ENCODE measurements at regions not wholly inside any gene's neighbourhood (a gene's known extent, or its start where the extent isn't known, plus 50 kb on each side); places are given as distances from the start of the nearest gene placed in this dataset.

DNA sequence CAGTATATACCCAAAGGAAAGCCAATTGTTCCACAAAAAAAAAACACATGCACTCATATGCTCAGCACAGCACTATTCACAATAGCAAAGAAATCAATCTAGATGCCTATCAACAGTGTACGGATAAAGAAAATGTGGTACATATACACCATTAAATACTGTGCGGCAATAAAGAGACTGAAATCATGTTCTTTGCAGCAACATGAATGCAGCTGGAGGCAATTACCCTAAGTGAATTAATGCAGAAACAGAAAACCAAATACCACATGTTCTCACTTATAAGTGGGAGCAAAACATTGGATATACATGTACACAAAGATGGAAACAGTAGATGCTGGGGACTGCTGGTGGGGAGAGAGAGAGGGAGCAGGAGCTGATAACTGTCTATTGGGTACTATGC lies 124.2 kb upstream of the AADACL2 start:
- H3K14ac ChIP-seq (ENCODE audit: insufficient read length) = no peak overlapping the region

More for the DNA sequence above, 124.2 kb upstream of the AADACL2 start:
- Histone ChIP-seq H3K9ac (replicated peaks in 1 of 4; ENCODE audit: extremely low read depth in 1 of 4, low read depth in 3 of 4, low read length in 3 of 4) (no peak overlapping the region), H2BK5ac (ENCODE audit: low read depth, low read length) (no peak overlapping the region), H3K27ac (ENCODE audit: low read depth, low read length) (no peak overlapping the region), H3K4me1 (replicated peaks in 1 of 4; ENCODE audit: control insufficient read depth in 3 of 4, insufficient read depth in 4 of 4, low read length in 3 of 4) (no peaks in the 10 kb centered on the region), H4K5ac (ENCODE audit: insufficient read length, low read depth, low read length) (no peak overlapping the region), H3K4me3 (ENCODE audit: extremely low read depth in 1 of 4, insufficient read depth in 2 of 4, low read depth in 3 of 4, low read length in 4 of 4) (no peak overlapping the region), H3K18ac (ENCODE audit: extremely low read depth, low read length) (no peak overlapping the region), H4K91ac (replicated peaks; ENCODE audit: insufficient read length, low read length) (no peak overlapping the region), H2AK5ac (ENCODE audit: low read depth, low read length) (no peak overlapping the region), H2BK15ac (ENCODE audit: low read length) (no peak overlapping the region), H3K4me2 (ENCODE audit: insufficient read depth in 1 of 2, low read depth in 2 of 2, low read length in 2 of 2) (no peak overlapping the region), H2AFZ (ENCODE audit: low read length) (no peak overlapping the region), H3K36me3 (ENCODE audit: control insufficient read depth in 2 of 4, insufficient read depth in 4 of 4, low read length in 3 of 4) (no peaks in the 10 kb centered on the region), H2BK120ac (replicated peaks; ENCODE audit: low read depth, low read length) (no peak overlapping the region), H3K27me3 (replicated peaks in 1 of 4; ENCODE audit: control insufficient read depth in 3 of 4, extremely low read depth in 1 of 4, insufficient read depth in 3 of 4, low read length in 3 of 4) (no peaks in the 10 kb centered on the region), H2BK12ac (ENCODE audit: low read depth, low read length) (no peak overlapping the region), H3K9me3 (ENCODE audit: insufficient read depth in 2 of 2, low read depth in 1 of 2, low read length in 1 of 2) (no peaks in the 10 kb centered on the region), H3K4ac (replicated peaks; ENCODE audit: insufficient read length, low read depth, low read length) (no peak overlapping the region), H3K56ac (replicated peaks; ENCODE audit: insufficient read length, low read depth, low read length) (no peak overlapping the region), H2BK20ac (ENCODE audit: low read length) (no peak overlapping the region), H3K79me1 (ENCODE audit: low read depth, low read length) (no peaks in the 10 kb centered on the region), H4K20me1 (replicated peaks in 1 of 2; ENCODE audit: control insufficient read depth in 1 of 2, insufficient read depth in 2 of 2, low read length in 2 of 2) (no peaks in the 10 kb centered on the region), H3K23me2 (ENCODE audit: low read depth, low read length) (no peaks in the 10 kb centered on the region; the same call in 1 of the 2 replicates), H3K79me2 (ENCODE audit: control insufficient read depth in 1 of 2, insufficient read depth in 2 of 2, low read length in 2 of 2) (no peaks in the 10 kb centered on the region), H3K23ac (ENCODE audit: insufficient read length) (no peak overlapping the region), H4K8ac (ENCODE audit: extremely low read depth, insufficient read depth, low read length) (no peak overlapping the region)
- CTCF ChIA-PET (ENCODE audit: partially characterized antibody) = no interaction called here
- FAIRE-seq (no peak), DNase-seq (ENCODE audit: low read depth in 1 of 2, low spot score in 2 of 2) (no peak)
- 97% methylated on average over 2 of the region's 2 CpGs; no CpG with 5 or more reads in 1 of the 2 experiments for WGBS, 2 experiments (ENCODE audit: extremely low coverage in 1 of 2, insufficient coverage in 1 of 2, insufficient read length in 1 of 2, insufficient replicate concordance in 2 of 2, low coverage in 1 of 2, low lambda C conversion rate in 2 of 2, missing lambda C conversion rate in 1 of 2)
- POLR2A ChIA-PET (ENCODE audit: partially characterized antibody) = no interaction called here
- no peak for TF ChIP-seq SIN3A (conservative IDR thresholded peaks at IDR 0.05 in 1 of 2, IDR thresholded peaks at IDR 0.05 in 1 of 2; ENCODE audit: low read depth in 1 of 2, low read length in 2 of 2)
- TF ChIP-seq TBP (IDR thresholded peaks at IDR 0.05; ENCODE audit: low read depth, low read length) = no peak
- TF ChIP-seq RNF2 (IDR thresholded peaks at IDR 0.05; ENCODE audit: borderline replicate concordance, low read depth, low read length, missing control alignments, poor library complexity, severe bottlenecking) = no peak
- TF ChIP-seq SP2 (IDR thresholded peaks at IDR 0.05; ENCODE audit: low read length) = no peak
- no peak for TF ChIP-seq KDM4A (IDR thresholded peaks at IDR 0.05; ENCODE audit: low read depth, low read length, severe bottlenecking)
- TF ChIP-seq SAP30 (IDR thresholded peaks at IDR 0.05; ENCODE audit: insufficient read depth, insufficient replicate concordance, low read length) = no peak
- TF ChIP-seq RBBP5 (IDR thresholded peaks at IDR 0.05; ENCODE audit: borderline replicate concordance, low read depth, low read length) = no peak
- TF ChIP-seq BACH1 (IDR thresholded peaks at IDR 0.05; ENCODE audit: low read length) = no peak
- TF ChIP-seq EGR1 (IDR thresholded peaks at IDR 0.05; ENCODE audit: borderline replicate concordance, low read depth, low read length) = no peak
- no peak for TF ChIP-seq SIRT6 (IDR thresholded peaks at IDR 0.05; ENCODE audit: low read length)
- TF ChIP-seq ATF2 (IDR thresholded peaks at IDR 0.05; ENCODE audit: low read length) = no peak
- no peak for TF ChIP-seq BRCA1 (IDR thresholded peaks at IDR 0.05; ENCODE audit: low read depth, low read length)
